ENCODE measurements at regions not wholly inside any gene's neighbourhood (a gene's known extent, or its start where the extent isn't known, plus 50 kb on each side); places are given as distances from the start of the nearest gene placed in this dataset.

DNA sequence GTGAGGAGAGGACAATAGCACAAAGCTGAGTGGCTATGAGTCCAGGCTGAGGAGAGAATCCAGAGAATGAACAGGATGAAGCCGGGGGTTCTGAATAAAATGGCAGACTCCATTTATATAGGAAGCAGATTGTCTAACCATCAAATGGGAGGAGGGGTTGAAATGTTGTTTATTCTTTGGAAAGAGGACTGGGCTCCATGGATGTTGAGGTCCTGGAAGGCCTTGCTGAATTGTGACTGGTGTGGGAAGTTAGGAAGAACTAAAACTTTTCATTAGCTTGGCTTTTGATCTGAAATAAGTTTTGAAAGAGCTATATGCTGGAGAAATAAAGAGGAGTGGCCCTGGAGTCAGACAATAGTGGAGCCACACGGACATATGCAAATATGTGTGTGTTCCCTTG is 647.8 kb downstream of the RNF144B start:
- TF ChIP-seq EP300 (IDR thresholded peaks at IDR 0.05): no peak
- TF ChIP-seq CTCF (IDR thresholded peaks at IDR 0.05): no peak

All from esophagus muscularis mucosa (tissue), 3 donors.